ENCODE measurements at regions not wholly inside any gene's neighbourhood (a gene's known extent, or its start where the extent isn't known, plus 50 kb on each side); places are given as distances from the start of the nearest gene placed in this dataset.

DNA sequence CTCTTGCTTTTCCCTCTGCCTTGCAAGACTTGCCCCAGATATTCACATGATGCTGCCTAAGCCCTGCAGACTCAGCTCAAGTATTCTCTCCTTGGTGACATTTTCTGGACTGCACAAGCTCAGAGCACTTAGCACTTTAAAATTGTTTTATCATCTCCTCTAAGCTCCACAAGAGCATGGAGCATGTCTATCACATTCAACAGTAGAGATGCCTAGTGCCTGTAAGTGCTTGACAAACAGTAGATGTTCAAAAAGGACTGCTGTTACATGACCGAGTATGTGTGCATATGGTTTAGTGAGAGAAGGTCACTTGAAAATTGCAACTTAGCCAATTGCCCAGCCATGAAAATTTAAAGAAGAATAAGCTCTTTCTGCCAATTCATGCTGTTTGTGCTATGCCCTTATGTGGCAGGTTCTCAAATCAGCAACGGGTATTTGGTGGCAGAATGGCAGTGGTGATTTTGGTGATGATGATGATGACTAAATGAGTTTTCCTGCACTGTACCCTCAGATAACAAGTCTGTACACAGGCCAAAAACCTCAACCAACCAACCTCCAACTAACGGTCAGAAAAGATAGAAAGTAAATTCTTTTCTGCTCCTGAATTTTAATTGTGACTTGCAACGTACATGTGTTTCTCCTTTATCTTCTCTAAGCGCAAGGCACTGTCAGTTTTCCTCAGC, 647.2 kb upstream of the UBE2E2 start:
- no peaks in the 10 kb centered on the region for H3K9me3 Mint-ChIP-seq (ENCODE audit: unreplicated experiment)
- no peaks in the 10 kb centered on the region for H3K36me3 Mint-ChIP-seq (ENCODE audit: low read depth, unreplicated experiment)
- no peak for DNase-seq (ENCODE audit: low spot score)
- H3K4me1 Mint-ChIP-seq (ENCODE audit: unreplicated experiment): no peaks in the 10 kb centered on the region
- H3K4me3 Mint-ChIP-seq (ENCODE audit: unreplicated experiment): no peak overlapping the region
- no peaks in the 10 kb centered on the region for H3K27me3 Mint-ChIP-seq (ENCODE audit: unreplicated experiment)
- TF ChIP-seq, protein P1, sequence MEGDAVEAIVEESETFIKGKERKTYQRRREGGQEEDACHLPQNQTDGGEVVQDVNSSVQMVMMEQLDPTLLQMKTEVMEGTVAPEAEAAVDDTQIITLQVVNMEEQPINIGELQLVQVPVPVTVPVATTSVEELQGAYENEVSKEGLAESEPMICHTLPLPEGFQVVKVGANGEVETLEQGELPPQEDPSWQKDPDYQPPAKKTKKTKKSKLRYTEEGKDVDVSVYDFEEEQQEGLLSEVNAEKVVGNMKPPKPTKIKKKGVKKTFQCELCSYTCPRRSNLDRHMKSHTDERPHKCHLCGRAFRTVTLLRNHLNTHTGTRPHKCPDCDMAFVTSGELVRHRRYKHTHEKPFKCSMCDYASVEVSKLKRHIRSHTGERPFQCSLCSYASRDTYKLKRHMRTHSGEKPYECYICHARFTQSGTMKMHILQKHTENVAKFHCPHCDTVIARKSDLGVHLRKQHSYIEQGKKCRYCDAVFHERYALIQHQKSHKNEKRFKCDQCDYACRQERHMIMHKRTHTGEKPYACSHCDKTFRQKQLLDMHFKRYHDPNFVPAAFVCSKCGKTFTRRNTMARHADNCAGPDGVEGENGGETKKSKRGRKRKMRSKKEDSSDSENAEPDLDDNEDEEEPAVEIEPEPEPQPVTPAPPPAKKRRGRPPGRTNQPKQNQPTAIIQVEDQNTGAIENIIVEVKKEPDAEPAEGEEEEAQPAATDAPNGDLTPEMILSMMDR (IDR thresholded peaks at IDR 0.05; ENCODE audit: unreplicated experiment): no peak
- no peak overlapping the region for H3K27ac Mint-ChIP-seq (ENCODE audit: unreplicated experiment)

DNA sequence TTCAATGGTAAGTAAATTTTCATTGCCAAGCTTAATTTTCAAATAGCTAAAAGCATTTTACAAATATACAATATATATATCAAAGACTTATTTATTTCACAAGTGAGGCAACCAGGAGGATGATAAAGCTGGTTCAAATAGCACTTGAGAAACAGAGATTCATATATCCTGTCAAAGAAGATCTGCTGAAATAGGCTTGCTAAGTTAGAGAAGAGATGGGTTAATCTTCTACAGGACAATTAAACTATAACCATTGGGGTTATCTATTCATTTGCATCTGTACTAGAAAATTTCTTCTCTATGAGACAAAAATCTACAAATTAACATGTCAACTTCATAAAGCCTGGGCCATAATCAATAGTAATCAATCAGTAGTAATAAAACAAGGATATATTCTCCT, 637.7 kb upstream of the UBE2E2 start:
- H3K27me3 Mint-ChIP-seq (ENCODE audit: unreplicated experiment): no peaks in the 10 kb centered on the region
- no peaks in the 10 kb centered on the region for H3K36me3 Mint-ChIP-seq (ENCODE audit: low read depth, unreplicated experiment)
- H3K4me1 Mint-ChIP-seq (ENCODE audit: unreplicated experiment): no peaks in the 10 kb centered on the region
- H3K27ac Mint-ChIP-seq (ENCODE audit: unreplicated experiment): no peak overlapping the region
- DNase-seq (ENCODE audit: low spot score): no peak
- no peak overlapping the region for H3K4me3 Mint-ChIP-seq (ENCODE audit: unreplicated experiment)
- no peaks in the 10 kb centered on the region for H3K9me3 Mint-ChIP-seq (ENCODE audit: unreplicated experiment)
- TF ChIP-seq, protein P1 (IDR thresholded peaks at IDR 0.05; ENCODE audit: unreplicated experiment): no peak

DNA sequence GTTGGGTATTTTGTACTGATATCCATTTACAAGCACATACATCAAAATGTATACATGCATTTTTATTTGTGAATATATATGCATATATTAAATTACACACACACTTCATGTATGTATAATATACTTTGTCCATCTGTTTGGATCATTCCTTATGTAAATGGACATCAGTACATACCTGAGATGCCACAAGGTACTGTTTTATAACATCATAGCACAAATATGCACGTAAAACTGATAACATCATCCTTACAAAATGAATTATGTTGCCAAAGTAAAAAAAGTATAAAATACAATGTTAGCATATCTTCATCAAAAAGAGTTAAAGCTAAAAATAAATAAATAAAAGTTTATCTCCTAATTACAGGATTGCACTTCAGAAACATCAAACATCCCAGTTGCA, 634.8 kb upstream of the UBE2E2 start:
- H3K4me3 Mint-ChIP-seq (ENCODE audit: unreplicated experiment): no peak overlapping the region
- H3K27me3 Mint-ChIP-seq (ENCODE audit: unreplicated experiment): no peaks in the 10 kb centered on the region
- DNase-seq (ENCODE audit: low spot score): no peak
- no peak overlapping the region for H3K27ac Mint-ChIP-seq (ENCODE audit: unreplicated experiment)
- TF ChIP-seq, protein P1 (IDR thresholded peaks at IDR 0.05; ENCODE audit: unreplicated experiment): no peak
- no peaks in the 10 kb centered on the region for H3K4me1 Mint-ChIP-seq (ENCODE audit: unreplicated experiment)
- no peaks in the 10 kb centered on the region for H3K36me3 Mint-ChIP-seq (ENCODE audit: low read depth, unreplicated experiment)
- no peaks in the 10 kb centered on the region for H3K9me3 Mint-ChIP-seq (ENCODE audit: unreplicated experiment)

- no peaks in the 10 kb centered on the region for H3K9me3 Mint-ChIP-seq (ENCODE audit: unreplicated experiment)
- H3K36me3 Mint-ChIP-seq (ENCODE audit: low read depth, unreplicated experiment): no peaks in the 10 kb centered on the region
- H3K4me1 Mint-ChIP-seq (ENCODE audit: unreplicated experiment): no peaks in the 10 kb centered on the region
- no peak for DNase-seq (ENCODE audit: low spot score)
- TF ChIP-seq, protein P1 (IDR thresholded peaks at IDR 0.05; ENCODE audit: unreplicated experiment): no peak
- no peaks in the 10 kb centered on the region for H3K27me3 Mint-ChIP-seq (ENCODE audit: unreplicated experiment)
- H3K4me3 Mint-ChIP-seq (ENCODE audit: unreplicated experiment): no peak overlapping the region
- no peak overlapping the region for H3K27ac Mint-ChIP-seq (ENCODE audit: unreplicated experiment)
Measured at GRCh38 chr3:22569570-22569969, 633.6 kb upstream of the UBE2E2 start.

DNA sequence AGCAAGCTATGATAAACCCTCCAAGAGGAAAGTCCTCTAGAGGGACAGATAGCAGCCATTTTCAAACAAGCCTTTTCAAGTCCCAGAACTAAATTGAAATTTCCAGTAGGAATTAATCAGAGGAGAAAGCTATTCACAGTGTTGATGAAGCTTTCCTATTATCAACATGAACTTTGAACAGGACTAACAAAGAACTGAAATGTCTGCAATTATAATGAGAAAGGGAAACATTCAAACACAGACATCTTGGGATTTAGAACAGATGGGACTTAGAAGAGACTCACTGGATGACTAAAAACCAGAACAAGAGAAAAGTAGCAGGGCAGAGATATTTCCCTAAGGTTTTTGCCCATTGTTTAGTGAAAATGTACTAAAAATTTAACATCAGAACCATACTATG, 622.1 kb upstream of the UBE2E2 start:
- no peaks in the 10 kb centered on the region for H3K27me3 Mint-ChIP-seq (ENCODE audit: unreplicated experiment)

More for the DNA sequence above, 622.1 kb upstream of the UBE2E2 start:
- H3K4me1 Mint-ChIP-seq (ENCODE audit: unreplicated experiment): peaks cover 4% of the 10 kb centered on the region
- H3K4me3 Mint-ChIP-seq (ENCODE audit: unreplicated experiment): no peak overlapping the region
- H3K27ac Mint-ChIP-seq (ENCODE audit: unreplicated experiment): no peak overlapping the region
- DNase-seq (ENCODE audit: low spot score): no peak
- TF ChIP-seq, protein P1 (IDR thresholded peaks at IDR 0.05; ENCODE audit: unreplicated experiment): no peak
- no peaks in the 10 kb centered on the region for H3K9me3 Mint-ChIP-seq (ENCODE audit: unreplicated experiment)
- no peaks in the 10 kb centered on the region for H3K36me3 Mint-ChIP-seq (ENCODE audit: low read depth, unreplicated experiment)

All from endothelial cell (in vitro differentiated cells).